ENCODE measurements at regions not wholly inside any gene's neighbourhood (a gene's known extent, or its start where the extent isn't known, plus 50 kb on each side); places are given as distances from the start of the nearest gene placed in this dataset.

DNA sequence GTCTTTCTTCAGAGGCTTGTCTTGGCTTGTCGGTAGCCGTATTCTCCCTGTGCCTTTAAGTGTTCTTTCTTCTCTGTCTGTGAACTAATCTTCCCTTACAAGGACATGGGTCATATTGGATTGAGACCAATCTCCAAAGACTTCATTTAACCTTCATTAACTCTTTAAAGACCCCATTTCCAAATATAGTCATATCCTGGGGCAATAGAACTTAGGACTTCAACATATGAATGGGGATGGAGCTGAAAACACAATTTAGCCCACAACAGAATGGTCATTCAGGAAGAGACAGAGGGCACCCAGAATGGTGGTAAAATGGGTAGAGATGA is 82.1 kb upstream of the TANK start:
- TF ChIP-seq, protein P1, sequence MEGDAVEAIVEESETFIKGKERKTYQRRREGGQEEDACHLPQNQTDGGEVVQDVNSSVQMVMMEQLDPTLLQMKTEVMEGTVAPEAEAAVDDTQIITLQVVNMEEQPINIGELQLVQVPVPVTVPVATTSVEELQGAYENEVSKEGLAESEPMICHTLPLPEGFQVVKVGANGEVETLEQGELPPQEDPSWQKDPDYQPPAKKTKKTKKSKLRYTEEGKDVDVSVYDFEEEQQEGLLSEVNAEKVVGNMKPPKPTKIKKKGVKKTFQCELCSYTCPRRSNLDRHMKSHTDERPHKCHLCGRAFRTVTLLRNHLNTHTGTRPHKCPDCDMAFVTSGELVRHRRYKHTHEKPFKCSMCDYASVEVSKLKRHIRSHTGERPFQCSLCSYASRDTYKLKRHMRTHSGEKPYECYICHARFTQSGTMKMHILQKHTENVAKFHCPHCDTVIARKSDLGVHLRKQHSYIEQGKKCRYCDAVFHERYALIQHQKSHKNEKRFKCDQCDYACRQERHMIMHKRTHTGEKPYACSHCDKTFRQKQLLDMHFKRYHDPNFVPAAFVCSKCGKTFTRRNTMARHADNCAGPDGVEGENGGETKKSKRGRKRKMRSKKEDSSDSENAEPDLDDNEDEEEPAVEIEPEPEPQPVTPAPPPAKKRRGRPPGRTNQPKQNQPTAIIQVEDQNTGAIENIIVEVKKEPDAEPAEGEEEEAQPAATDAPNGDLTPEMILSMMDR (IDR thresholded peaks at IDR 0.05) = no peak
- TF ChIP-seq POLR2A (IDR thresholded peaks at IDR 0.05) = no peak
- TF ChIP-seq POLR2AphosphoS5 (IDR thresholded peaks at IDR 0.05) = no peak

Measured in breast epithelium (tissue), 3 donors.